ENCODE measurements at regions not wholly inside any gene's neighbourhood (a gene's known extent, or its start where the extent isn't known, plus 50 kb on each side); places are given as distances from the start of the nearest gene placed in this dataset.

DNA sequence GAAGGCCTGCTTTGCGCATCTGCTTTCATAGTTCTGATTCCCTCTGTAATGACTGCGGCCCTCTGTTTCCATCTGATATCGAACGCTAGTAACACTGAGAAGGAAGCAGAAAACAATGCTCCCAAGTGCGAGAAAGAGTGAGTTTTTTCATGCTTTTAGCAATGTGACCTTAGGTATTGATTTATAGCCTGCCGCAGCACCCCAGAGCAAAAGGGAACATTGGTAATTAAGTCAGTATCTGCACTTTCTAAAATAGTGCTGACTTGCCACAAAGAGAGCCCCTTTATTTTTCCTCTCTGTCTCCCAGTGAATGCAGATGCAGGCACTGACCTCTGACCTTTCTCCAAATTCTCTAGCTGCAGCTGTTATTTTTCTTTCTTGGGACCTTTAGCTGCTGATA is 129.8 kb downstream of the HDGFL1 start:
- Histone ChIP-seq H3K79me1 (ENCODE audit: insufficient read depth, low read depth, low read length, poor library complexity, severe bottlenecking) (no peaks in the 10 kb centered on the region), H2AFZ (ENCODE audit: low read length) (peak overlapping the region; percentile 83), H2BK20ac (ENCODE audit: low read depth, low read length, poor library complexity, severe bottlenecking) (no peak overlapping the region), H3K56ac (ENCODE audit: insufficient read length, low read depth, low read length) (no peak overlapping the region), H3K9ac (ENCODE audit: extremely low read depth, insufficient read length, low read length) (no peak overlapping the region), H3K14ac (ENCODE audit: insufficient read depth, low read length) (no peak overlapping the region; the same call in 1 of the 2 replicates), H3K4ac (ENCODE audit: low read depth, low read length) (no peak overlapping the region), H3T11ph (ENCODE audit: low read length) (no peak overlapping the region), H3K4me2 (ENCODE audit: insufficient read depth, insufficient read length, low read length) (no peak overlapping the region), H3K23me2 (ENCODE audit: insufficient read length, low read depth, low read length, poor library complexity, severe bottlenecking) (no peaks in the 10 kb centered on the region), H2BK15ac (ENCODE audit: low read depth, low read length) (no peak overlapping the region), H2AK5ac (ENCODE audit: insufficient read length, low read length) (no peak overlapping the region), H3K23ac (ENCODE audit: insufficient read length, low read depth, low read length) (no peak overlapping the region), H4K20me1 (ENCODE audit: control insufficient read depth, insufficient read depth, insufficient read length) (no peaks in the 10 kb centered on the region), H4K91ac (ENCODE audit: insufficient read length, low read depth, low read length) (no peak overlapping the region), H3K79me2 (ENCODE audit: insufficient read depth, low read length) (no peaks in the 10 kb centered on the region), H4K5ac (ENCODE audit: insufficient read length, low read depth, low read length) (no peak overlapping the region), H3K27ac (ENCODE audit: insufficient read length, low read depth, low read length) (no peak overlapping the region), H4K8ac (replicated peaks; ENCODE audit: insufficient read length, low read depth, low read length) (no peak overlapping the region), H2BK5ac (ENCODE audit: insufficient read length, low read length) (no peak overlapping the region), H3K4me1 (ENCODE audit: insufficient read depth, low read length) (0 out of 2 replicates have a peak, but pooled peaks cover 3% of the 10 kb centered on the region), H3K9me3 (ENCODE audit: control insufficient read depth, low read depth, low read length) (no peaks in the 10 kb centered on the region), H2BK12ac (ENCODE audit: insufficient read length, low read depth, low read length) (no peak overlapping the region), H2BK120ac (ENCODE audit: low read depth, low read length, poor library complexity, severe bottlenecking) (no peak overlapping the region), H3K27me3 (ENCODE audit: insufficient read depth, low read length) (no peaks in the 10 kb centered on the region), H3K18ac (ENCODE audit: insufficient read length, low read depth, low read length) (no peak overlapping the region)
- peaks cover 8 to 10% of the 10 kb centered on the region in 2 experiments for H3K4me1 Mint-ChIP-seq
- no peak for DNase-seq
- H3K36me3 Mint-ChIP-seq (ENCODE audit: insufficient read depth in 1 of 3, low read depth in 3 of 3): no peaks in the 10 kb centered on the region
- no peak overlapping the region for H3K4me3 Mint-ChIP-seq
- no peak for TF ChIP-seq CTCF (conservative IDR thresholded peaks at IDR 0.05)
- no peaks in the 10 kb centered on the region; the same call in 1 of the 2 replicates for H3K27me3 Mint-ChIP-seq (ENCODE audit: low read depth)
- H3K27ac Mint-ChIP-seq: peak overlapping the region in 2 of 3 experiments; percentile 17 to 88; a peak in 2 of 7 replicates
- H3K9me3 Mint-ChIP-seq: no peaks in the 10 kb centered on the region; a peak in 1 of 5 replicates
- WGBS (ENCODE audit: extremely low coverage, insufficient read length, low lambda C conversion rate): no CpG with 5 or more reads among the region's 6 CpGs
